ENCODE measurements at regions not wholly inside any gene's neighbourhood (a gene's known extent, or its start where the extent isn't known, plus 50 kb on each side); places are given as distances from the start of the nearest gene placed in this dataset.

DNA sequence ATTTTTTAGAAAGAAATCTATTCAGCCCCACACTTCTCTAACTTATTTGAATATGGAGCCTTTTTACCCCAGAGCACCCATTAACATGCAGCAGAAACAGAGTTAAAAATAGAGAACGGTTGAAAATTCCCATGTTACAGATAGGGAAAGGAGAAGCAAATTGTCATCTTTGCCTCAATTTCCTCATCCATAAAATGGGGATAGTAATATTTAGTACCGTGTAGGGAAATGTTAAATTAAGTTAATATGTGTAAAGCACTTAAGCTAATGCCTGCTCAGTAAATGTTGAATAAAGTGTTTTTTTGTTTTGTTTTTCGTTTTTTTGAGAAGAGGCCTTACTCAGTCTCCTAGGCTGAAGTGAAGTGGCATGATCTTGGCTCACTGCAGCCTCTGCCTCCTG, 50.3 kb downstream of the NAV1 start:
- DNase-seq, result no peak

DNA sequence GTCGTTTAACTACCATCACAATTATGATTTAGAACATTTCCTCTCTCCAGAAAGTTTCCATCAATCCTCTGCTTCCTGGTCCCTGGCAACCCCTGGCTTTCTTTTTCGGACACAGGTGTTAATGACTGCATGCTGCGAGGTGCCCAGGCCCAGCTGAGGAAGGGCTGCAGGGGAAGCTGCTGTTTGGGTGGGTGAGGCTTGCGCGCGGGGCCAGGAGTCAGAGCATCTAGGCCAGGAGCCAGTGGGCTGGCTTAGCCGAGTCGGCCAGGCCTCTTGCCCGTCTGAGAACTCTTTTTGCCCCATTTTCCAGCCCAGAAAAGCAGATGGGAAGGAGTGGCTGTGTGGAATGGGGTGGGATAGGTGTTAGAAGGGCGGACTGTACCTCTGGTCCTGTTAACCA, 51.5 kb downstream of the NAV1 start:
- no peak for DNase-seq

DNA sequence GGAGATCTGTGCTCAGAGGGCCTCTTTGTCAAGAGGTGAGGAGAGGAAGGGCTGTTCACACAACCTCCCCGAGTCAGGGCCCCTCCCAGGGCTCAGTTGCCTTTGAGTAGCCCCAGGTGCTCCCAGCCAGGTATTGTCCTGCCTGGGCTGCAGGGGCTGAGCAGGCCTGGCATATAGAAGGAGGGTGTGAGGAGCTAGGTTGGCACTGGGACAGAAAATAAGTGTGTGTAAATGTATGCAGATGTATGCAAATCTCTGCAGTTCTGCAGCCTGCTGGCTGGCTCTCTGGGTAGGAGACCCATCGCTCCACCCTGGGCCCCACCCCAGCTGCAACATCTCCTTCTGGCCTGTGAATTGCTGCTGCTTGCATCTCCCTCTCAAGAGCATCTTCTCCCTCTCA, 52.4 kb downstream of the NAV1 start:
- no peak for DNase-seq

DNA sequence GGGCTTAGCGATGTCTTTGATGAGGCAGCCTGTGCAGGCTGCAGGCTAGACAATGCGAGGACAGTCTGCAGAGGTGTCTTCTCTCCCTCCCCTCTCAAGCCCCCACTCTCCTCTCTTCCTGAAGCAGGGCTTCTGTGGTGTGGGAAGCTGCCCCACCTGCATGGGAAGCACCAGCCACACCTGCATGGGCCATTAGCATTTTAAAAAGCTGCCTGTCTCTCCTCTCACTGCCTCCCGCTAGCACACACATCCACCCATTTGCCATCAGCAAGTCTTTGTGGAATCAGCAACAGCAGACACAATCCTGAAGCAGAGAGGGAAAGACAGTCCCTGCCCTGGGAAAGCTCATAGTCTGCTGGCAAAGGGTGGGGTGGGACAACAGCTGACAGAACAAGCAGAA, 53.1 kb downstream of the NAV1 start:
- DNase-seq, result no peak

DNA sequence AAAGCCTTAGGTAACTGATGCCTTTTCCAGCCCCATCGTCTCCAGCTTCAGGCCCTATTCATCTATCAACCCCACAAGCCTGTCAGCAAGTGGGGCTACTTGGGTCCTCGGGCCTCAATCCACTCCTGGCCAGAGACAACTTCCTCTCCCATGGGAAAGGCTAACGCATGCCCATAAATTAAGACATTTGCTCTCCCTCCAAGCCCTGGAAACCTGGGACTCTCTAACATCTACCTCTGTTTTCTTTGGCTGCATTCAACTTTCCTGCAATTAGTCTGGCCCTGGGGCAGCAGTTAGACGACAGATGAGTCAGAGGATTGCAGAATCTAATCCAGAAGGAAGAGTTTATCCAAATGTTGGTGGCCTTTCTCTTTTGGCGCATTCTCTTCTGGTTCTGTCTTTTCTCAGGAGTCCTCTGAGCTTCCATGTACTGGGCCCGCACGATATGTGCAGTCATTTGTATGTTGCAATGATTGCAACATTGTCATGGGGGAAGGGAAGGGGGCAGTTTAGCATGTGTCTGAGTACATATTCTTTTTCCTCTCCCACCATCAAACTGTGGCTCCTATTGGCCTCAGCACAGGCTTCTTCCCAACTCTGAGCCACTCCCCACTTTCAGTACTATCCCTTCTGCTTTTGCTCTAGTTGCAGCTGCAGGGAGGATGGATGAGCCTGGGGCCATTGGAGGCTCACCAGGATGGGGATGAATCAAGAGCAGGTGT, 54.4 kb downstream of the NAV1 start:
- no peak for DNase-seq

DNA sequence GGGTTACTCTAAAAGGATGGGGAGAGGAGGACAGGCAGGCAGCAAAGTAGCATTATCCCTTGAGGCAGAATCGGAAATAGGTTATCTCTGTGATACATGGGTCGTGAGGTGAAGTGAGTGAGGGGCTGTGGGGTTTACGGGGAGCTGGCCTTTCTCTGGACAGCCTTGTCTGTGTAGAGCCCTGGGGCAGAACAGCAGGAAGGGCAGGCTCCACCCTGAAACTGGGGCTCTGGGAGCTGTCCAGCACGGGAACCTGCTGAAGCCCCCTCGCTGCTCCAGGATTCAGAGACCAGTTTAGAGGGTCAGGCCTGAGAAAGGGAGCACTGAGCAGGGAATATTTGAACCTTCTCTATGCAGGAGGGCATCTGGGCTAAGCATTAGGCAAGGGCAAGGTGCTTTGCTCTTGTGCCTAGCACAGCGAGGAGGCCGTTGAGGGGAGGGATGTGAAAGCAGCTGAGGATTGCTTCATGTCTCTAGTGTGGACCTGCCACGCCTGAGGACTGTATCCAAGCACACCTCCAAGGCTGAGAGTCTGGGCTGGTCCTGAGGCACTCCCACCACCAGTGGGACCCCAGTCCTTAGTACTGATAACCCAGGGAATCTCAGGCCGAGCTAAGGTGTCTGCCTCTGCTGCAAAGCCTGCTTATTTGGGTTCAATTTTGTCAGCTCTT, 55.8 kb downstream of the NAV1 start:
- DNase-seq, result no peak

DNA sequence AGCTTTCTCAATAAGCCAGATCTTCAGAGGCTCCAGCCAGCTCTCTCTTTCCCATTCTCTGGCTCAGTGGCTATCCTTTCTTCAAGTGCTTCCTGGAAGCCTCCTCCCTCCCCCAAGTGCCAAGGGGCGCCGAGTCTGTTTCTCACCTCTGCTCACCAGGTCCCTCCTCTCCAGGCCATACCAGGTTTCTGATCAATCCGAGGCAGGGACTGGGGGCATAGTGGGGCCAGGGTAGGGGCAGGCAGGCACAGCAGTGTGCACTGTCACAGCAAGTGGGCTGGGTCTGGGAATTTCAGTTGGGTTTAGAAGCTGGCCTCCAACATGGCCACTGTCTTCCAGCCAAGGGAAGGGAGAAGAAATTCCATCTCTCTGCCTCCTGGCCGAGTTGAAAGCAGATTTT, 56.5 kb downstream of the NAV1 start:
- DNase-seq, result no peak

DNA sequence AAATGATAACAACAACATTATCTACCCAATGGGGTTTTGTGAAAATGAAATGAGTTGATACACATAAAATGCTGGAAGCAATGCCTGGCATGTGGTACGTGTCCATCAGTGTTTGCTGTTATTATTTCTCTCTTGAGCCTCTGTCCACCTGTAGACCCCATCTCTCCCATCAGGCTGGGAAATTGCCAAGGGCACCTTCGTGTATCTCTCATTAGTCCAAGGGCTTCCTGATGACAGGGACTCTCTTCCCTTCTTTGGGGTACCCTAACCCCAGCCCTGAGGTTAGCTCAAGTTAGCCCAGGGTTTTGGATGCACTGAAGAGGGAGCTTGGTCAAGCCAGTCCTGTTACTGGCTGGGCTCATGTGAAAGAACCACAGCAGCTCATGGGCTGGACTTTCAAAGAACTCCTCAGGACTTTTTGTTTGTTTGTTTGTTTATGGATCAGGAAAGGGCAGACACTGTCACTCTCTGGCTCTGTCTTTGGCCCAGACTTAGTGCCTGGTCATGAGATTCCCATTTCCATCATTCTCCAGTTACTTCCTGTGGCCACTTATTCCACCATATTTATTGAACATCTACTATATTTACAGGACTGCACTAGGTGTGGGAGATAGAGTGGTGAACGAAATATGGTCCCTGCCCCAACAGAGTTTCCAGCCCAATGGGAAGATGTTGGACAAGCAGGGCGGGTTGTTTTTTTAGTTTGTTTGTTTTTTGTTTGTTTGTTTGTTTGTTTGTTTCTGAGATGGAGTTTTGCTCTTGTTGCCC, 57.4 kb downstream of the NAV1 start:
- DNase-seq, result no peak

DNA sequence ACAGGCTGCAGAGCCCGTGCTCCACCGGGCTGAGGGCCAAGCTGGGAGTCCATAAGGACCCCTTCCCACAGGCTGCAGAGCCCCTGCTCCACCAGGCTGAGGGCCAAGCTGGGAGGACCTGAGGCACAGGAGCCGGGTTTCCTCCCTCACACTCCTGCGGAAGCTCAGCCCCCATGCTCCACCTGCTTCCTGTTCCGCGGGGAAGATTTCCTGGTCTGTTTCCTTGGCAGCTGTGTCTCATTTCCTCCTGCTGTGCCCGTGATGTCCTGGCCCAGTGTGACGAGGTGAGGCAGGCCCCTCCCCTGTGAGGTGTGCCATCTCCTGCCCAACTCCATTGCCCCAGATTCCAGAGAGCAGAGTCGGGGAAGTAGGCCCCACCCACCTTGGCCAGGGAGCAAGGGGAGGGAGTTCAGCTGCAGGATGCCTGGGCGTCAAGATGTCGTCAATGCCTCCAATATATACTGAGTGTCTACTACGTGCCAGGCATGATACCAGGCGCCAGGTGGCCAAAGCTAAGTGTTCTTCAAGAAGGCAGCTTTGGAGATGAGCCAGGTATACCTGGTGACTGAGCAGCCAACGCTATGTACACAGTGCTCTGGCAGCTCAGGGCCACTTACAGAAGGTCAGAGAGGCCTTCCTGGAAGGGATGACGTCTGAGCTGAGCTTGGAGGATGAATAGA, 58.8 kb downstream of the NAV1 start:
- no peak for DNase-seq

DNA sequence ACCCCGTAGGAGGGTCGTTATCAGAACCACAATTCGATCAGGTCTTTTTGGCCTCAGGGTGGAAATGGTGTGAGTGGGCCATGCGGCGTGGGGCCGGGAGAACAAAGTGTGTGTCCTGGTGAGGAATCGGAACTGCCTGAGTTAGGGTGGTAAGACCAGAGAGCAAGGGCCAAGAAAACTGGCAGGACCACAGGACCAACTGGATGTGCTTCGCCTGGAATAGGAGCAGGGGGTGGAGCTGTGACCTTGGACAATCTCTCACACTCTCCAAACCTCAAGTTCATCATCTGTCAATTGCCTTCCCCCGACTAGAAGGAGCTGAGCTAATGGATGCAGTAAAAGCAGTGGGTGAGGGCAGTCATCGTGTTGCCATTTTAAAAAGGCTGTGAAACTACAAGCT, 59.5 kb downstream of the NAV1 start:
- no peak for DNase-seq

DNA sequence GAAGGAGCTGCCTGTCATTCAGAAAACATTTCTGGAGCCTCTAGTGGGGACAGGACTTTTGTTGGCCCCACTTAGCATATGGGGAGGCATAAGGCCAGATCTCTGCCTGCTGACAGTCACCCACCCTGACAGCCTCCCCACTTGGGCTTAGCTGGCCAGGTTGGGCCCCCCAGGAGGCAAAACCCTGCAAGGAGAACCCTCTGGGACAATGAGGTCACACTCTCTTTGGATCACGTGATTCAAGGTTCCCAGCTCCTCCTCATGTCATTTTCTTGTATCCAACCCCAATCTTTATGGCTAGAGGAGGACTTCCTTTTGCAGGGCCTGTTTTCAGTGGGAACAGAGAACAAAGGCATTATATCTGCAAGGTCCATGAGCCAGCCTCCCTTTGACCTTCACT, 60.0 kb downstream of the NAV1 start:
- no peak for DNase-seq

DNA sequence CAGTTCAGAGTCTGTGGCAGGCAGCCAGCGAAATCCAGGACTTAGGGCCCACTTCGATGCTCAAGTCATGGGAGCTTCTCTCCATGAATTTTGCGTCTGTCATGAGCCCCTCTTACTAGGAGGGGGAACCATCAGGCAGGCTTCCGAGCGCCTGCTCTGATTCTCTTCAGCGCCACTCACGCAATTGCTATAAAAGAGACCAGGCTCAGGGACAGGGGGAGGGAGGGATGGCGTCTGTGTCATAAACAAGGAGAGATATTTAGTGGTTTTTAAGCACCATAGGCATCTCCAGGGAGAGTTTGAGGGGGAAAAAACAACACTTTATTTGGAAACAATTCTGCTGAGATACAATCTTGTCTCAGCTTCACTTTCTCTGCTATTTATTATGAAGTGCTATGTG, 60.6 kb downstream of the NAV1 start:
- no peak for DNase-seq

DNA sequence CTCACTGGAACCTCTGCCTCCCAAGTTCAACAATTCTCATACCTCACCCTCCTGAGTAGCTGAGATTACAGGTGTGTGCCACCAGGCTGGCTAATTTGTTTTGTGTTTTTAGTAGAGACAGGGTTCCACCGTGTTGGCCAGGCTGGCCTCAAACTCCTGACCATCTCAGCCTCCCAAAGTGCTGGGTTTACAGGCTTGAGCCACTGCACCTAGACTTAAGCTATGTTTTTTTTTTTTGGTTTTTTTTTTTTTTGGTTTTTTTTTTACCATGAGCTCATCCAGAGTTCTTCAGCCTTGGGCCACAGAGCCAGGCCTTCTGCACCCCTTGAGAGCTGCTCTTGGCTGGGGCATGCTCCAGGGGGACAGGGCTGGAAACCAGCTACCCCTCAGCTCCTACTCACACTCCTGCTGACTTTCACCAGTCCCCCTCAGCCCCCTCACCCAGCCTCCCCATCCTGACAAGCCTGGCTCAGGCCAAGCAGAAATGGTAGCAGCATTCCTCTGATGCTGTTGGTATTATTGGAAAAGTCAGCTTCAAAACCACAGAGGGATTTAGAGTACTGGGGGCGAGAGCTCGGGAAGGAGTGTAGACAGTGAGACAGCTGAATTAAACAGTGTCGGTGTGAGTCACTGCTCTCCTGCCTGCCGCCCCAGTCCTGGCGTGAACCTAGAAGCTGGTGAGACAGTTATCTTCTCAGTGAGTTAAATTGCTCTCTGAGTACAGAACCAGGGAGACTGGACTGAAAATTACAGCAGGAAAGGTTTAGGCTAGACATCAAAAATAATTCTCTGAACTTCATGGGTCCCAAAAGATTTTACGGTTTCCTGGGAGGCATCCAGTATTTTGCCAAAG, 63.7 kb downstream of the NAV1 start:
- no peak for DNase-seq

DNA sequence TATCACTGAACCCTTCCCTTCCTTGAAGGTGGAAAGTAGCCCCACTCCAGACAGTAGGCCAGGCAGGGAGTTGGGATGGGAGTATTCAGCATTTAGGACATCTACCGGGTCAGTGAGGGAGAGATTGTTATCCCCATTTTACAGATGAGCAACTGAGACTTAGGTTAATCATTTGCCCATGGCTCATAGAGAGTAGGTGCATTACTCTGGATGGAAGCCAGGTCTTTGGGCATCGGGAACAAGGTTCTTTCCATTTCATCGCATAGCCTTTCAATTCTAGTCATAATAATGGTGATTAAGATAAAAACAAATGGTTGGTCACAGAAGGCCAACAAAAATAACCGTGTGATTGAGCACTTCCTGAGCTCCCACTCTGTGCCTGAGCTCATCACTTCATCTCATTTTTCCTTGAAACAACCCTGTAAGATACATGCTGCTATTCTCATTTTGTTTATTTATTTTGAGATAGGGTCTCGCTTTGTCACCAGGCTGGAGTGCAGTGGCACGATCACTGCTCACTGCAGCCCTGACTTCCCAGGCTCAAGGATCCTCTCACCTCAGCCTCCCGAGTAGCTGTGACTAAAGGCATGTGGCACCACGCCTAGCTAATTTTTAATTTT, 64.8 kb downstream of the NAV1 start:
- DNase-seq, result no peak

DNA sequence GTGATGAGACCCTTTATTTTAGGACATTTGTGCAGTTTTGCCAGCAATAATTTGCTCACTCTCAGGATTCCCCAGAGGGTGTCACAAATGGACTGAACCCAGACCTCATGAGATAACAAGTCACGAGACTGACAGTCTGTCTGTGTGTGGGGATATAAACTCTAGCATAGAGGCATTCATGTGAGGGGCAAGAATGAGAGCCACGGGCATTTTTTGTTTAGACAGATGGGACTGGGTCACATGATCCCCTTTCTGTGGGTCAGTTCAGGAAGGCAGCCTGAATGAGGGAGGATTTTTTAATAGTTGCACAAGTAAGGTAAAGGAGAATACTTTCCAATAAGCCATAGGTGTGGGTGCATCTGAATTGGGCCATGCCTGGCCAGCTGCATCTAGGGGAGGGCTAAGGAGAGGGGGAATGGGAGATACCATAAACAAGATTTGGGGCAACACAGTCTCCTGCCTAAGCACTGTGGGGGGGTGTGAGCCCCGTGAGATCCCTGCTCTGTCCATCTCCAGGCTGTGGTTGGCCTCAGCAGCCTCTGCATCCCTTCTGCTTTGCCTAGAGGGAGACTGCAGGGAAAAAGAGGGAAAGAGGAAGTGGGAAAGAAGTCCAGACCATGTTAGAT, 66.6 kb downstream of the NAV1 start:
- DNase-seq, result no peak

DNA sequence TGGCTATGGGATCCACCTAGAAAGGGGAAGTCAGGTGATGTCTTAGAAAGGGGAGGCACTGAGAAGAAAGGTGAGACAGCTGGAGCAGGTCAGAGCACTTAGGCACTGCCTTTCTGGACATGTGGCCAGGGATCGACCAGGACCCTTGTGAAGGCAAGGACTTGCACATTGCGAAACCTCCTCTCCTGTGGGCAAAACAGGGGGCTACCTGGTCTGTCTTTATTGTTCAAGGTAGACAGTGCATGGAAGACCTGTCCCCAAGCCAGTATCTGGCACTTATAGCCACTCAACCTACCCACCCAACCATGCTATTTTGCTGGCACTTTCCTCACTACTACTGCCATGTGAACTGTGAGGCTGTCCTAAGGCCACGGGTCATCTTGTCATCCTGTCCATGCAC, 67.2 kb downstream of the NAV1 start:
- no peak for DNase-seq

DNA sequence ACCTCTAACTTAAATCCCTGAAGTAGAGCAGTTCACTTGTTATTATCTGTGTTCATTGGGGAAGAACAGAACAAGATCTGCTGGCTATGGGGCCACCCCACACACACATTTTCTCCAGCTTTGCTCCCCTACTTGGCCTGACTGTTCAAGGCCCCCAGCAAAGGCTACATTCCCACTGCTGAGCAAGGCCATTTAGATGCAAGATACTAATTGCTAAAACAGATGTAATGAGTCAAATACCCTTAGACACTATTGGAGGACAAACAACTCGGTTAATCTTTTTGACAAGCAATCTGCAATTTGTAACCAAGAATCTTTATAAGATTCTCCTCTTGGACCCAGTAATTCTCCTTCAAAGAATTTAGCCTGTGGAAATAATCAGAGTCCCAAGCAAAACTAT, 67.7 kb downstream of the NAV1 start:
- no peak for DNase-seq

DNA sequence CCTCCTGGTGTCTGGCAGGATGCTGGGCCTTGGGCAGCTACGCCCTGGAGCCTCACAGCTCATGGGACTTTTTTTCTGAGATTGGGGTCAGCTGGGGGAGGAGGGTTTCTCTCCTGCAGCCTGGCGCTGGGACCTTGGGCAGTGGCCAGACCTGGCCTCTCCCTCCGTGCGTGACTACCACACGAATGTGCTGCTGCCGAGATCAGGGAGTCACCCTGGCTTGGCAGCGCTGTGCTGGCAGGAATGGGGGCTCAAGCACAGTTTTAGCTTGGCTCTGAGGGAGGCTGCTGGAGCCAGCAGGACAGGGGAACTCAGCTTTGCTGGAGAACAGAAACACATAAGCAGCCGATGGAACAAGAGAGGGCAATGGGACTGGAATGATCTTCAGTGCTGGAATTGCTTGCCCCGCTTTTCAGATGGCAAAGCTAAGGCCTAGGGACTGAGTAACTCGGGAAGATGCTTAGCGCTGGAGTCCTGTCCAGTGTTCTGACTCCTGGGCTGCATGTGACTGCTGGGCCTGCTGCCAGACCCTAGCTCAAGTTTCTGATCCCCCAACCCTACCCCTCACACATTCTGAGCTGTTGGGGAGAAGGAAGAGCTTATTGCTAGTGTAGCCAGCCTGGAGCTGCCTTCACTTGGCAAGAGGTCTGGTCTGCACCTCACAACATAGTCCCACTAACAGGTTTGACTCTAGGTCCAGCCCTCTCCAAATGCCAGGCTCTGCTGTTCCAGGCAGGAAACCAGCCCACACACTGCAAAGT, 69.9 kb downstream of the NAV1 start:
- DNase-seq, result no peak

DNA sequence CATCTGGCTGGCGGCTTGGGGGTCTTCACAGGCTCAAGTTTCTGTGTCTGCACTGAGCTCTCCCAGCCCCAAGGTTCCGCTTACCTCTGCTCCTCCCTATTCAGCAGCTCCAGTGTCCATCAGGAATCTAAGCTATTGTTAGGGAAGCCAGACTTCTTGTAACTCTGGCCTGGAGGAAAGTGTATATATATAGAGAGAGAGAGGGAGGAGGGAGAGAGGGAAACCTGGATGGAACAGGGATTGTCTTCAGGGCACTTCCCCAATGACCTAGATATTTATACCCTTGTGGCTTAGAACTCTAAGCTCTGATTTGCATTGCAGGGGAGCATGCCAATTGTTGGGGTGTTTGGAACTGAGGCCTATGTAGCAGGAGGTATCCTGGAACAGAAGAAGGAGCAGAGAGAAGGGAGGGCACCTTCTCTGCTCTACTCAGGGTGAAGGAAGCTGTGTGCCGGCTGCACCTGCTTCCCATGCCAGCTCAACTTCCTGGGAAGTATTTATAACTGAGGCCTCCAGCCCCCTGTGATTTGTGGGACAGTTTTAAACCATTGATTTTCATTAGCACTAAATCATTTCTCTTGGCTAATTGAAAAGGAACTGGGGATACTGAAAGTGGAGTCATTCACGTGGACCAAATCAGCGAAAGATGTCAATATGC, 70.9 kb downstream of the NAV1 start:
- no peak for DNase-seq

DNA sequence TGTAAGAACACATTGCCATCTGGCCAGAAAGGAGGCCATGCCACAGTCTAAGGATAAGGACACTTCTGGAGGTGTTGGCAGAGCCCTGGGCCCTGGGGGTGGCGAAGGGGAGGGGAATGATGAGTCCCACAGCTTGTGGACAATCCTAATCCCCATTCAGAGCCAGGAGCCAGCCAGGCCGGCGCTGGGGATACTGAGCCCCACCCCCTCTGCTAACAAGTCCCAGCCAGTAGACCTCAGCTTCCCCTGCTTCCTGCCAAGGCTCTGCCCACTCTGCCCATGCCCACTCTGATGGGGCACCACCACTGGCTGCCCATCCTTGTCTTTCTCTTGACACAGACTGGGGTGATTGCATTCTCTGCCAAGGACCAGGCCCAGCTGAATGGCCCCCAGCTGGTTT, 71.9 kb downstream of the NAV1 start:
- no peak for DNase-seq
